Inflammatory macrophage treated with lipopolysaccharide for 1 hour (primary cell): ENCODE measurements at regions not wholly inside any gene's neighbourhood (a gene's known extent, or its start where the extent isn't known, plus 50 kb on each side); places are given as distances from the start of the nearest gene placed in this dataset.
"Not testable (repeated sequence)": the region's sequence is repeated elsewhere in the genome, so short reads cannot be mapped to it uniquely, and the experiment has no call there.

Source experiments
- DNase-seq, 2 donors: peaks; one replicate each; pipeline ENCODE4 v3.0.0-alpha.2; 2020 to 2022

DNA sequence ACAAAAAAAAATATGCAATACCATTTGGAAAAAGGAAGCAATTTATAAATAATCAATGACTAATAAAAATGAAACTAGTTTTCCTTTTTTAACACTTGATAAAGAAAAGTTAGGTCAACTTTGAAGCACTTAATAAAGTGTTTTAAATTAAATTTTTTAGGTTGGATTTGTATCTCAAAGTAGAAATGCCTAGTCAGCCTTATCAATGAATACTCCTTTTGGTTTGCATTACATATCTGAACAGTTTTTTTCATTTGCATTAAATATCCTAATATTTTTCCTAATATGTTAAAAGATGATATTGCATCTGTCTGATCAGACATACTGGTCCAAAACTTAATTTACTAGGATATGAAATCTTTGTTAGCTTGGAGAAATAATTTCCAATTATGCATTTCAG, 155.8 kb upstream of the ZFP42 start:
- no peak for DNase-seq

DNA sequence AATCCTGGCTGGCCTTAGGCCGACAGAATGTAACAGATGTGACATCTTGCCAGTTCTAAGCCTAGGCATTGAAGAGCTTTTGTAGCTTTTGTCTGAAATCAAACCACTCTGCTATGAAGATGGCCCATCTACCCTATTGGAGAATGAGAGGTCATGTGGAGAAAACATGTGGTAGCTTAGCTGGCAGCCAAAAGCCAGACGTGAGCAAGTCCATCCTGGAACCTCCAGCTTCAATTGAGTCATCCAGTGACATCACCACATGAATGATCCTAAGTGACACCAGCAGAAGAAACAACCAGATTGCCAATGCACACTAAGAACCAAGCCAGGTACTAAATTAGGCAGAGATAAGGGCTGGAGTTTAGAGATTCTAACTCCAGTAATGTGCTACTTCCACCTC, 154.8 kb upstream of the ZFP42 start:
- DNase-seq = no peak

DNA sequence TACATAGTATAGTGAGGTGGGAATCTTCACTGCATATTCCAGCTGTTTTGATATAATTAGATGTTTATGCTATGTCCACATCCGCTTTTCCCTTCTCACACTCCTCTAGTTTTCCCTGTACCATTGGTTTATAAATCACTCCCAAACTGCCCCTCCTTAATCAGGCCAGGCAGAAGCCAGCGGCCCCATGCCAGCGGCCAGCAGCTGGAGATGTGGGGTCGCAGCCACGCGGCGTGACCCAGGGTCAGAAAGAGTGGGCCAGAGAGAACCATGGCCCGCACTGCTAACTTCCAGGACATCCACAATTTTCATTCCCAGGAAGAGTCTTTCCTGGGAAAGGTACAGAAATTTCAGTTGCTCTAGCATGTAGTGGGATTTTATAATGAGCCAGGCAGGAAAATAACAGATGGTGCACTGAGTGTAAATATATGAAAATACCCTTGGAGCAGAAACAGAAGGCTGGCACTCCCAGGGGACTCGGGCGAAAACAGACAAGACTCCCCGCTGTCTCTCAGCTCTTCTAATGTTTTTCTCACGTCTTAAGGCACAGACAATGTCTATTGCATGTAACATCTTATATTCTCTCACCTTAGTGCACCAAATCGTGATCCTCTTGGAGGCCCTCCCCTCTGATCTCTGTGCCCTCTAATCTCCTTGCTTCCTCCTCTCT, 145.9 kb upstream of the ZFP42 start:
- no peak for DNase-seq

DNA sequence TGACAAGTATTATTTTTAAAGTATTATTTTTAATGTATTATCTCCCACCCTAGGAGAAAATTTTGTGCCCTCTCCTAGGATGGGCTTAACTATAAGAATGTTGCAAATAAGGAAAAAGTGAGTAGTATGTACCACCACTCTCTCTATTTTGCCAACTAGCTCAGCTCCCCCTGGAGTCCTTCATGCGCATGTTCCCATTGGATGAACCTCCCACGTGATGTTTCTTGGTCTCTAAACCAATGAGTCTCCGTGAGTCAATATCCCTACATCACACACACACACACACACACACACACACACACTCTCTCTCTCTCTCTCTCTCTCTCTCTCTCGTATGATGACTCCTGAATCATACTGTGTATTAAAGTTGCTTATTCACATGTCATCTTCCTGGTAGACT, 129.7 kb upstream of the ZFP42 start:
- DNase-seq = no peak

DNA sequence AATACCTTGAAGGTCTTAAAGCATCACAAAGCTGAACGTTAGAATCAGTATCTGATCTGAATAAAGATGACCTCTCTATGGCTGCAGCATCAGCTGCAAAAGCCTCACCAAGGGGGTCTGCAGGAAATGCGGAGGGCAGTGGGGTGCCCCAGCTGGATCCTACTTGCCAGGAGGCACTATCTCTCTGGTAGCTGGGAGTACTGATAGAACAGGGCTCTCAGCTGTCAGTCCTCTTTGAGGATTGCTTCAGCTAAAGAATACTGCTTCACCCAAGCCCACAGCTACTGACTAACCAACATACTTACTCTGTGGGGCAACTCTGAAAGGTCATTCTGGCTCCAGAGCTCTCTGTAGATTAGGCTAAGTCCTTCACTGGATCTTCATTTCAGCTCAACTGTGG, 112.5 kb upstream of the ZFP42 start:
- no peak for DNase-seq

DNA sequence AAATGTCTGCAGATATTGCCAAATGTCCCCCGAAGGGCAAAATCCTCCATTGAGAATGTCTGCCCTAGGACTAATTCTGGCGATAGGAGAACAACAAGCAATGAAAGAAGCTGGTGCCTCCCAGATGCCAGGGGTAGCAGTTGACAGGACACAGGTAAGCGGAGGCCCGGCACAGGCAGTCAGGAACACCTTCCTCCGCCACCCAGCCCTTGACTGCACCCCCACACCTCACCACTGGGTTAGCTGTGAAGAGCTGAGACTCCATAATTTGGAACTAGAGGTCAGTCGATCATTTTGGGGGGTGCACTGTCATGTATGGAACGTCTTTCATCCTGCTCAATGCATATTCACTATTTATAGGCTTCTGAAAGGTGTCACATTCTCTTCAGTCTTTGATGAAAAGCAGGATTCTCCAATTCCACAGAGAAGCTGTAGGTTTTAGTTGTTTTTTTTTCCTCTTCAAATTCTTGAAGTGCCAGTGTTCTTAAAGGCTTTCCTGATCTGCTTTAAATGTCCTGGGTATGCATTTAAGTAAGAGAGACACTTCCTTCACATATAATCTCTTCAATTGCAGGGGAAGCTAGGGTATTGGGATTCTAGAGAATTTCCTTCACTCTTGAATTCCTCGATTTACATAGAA, 111.6 kb upstream of the ZFP42 start:
- no peak for DNase-seq

DNA sequence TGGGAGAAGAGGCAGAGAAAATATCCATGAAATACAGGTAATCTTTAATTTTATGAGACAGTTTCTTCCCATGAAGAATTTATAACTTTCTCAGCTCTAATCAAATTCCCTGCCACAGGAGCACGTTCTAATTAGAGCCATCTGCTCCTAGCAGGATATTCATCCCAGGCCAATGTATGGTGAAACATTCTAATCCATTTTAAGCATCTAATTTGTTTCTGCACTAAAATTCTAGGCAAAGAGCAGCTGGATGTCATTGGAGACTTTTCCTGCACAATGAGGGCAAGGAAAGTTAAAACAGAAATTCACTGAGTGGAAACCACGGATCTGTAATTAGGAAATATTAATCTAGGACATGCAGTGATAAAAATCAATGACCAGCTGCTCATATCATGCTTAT, 107.7 kb upstream of the ZFP42 start:
- no peak for DNase-seq

DNA sequence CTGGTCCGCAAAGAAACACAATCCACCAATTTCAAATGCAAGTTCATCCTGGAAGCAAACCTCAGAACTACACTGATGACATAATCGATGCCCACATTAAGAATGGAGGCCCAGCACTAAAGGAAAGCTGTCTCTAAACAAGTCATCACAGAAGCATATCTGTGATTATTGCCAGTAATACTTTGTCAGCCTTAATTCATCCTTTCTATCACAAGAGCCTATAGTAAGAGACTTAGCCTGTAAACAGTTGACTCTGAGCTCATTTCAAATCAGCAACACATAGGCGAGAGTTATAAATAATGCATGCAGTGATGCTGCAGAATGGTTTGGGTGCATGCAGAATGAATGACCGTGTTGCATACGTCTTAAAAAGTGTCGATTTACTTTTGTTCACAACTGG, 105.9 kb upstream of the ZFP42 start:
- DNase-seq = no peak

DNA sequence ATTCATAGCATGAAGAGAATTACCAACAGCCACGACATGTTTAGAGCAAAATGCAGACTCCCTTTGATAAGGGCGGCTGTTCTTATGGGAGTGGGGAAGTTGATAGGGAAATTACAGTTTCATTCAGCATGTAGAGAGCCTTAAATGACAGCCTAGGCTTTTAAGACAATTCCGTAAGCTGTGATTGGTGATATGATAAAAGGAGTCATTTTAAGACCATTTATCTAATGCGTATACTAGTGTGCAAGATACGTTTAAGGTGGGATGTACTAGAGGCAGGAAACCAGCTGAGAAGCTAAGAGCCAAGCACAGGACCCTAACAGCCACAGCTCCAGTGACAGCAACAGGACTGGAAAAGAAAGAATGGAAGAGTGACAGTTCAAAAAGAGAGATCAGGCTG, 102.2 kb upstream of the ZFP42 start:
- DNase-seq = no peak

DNA sequence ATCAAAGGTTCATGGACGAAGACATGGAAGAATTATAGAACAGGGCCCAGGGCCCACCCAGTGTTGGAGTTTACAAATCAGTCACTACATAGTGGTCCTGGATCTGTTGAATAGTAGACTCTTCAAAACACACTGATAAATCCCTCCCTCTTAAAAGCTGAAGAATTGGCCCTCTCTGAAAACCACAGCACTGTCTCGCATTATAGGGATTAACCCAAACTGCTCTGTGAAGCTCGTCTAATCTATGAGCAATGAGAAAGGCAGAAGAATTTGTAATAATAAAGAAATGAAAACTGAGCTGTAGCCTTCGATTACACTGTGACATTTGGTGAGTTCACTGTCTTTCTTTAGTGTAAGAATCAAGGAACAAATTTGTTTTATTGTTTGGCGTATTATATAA, 92.5 kb upstream of the ZFP42 start:
- DNase-seq = no peak

DNA sequence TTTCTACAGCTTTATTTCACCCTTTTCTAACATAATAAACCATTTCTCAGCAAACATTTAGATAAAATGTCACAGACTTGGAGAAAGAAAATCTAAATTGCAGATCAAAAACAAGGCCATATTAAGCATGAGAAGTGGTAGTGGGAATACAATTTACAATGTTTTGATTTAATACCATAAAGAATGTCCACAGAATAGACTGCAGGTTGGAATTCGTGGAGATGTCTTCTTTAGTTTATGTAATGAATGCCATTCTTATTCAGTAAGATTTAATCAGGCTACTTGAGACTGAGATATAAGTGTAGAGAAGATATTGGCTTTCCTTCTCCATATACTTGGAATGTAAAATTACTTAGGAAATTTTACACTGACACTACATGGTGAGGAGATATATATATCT, 91.9 kb upstream of the ZFP42 start:
- no peak for DNase-seq

DNA sequence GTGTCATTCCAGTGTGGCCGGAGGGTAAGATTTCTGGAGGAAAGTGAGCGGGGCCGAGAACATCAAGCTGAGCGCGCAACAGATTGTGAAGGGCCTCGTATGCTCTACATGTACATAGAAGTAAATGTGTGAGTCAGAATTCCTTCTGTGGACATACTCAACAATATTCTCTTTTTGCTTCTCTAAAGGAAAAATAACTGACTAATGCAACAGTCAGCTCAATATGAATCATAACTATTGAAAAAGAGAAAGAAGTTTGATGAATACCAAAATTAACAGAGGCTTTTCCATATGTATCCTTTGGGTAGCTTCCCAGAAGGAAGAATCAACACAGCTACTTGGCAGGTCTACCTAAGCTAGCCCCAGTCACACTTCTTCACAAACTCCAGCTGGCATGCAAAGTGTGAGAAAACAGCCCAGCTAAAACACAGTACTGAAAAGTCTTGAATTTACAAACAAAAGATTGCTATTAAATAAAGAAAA, 87.5 kb upstream of the ZFP42 start:
- no peak for DNase-seq

DNA sequence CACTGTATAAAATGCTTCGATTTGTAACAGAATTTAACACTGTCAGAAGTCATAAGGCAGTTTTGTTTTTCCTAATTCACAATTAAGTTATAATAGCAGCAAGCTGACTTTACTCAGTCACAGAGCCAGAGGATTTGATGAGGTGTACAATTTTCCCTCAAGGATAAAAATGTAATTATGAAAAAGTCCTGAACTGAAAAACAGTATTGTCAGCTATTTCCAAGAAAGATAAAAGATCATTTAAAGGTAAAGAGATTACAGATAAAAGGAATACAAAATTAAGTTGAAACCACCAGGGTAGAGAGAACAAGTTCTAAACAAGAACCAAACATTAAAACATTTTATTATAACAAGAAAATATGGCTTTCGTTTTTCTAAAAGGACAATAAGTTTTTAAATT, 86.8 kb upstream of the ZFP42 start:
- DNase-seq = no peak

DNA sequence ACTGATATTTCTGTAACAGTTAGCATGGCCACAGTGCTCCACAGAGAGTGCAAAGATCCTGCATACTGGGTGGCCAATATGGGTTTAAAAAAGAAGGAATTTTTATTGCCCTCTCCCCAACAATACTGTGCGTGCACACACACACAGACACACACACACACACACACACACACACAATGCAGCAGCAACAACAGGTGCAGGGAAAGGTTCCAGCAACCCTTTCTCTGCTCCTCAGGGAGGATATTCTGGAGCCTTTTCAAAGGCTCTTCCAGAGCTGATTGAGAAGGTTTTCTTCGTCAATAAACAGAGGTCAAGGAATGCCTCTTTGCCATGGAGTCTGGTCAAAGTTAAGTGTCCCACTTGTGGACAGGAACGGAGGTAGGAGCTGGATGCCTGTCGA, 84.8 kb upstream of the ZFP42 start:
- DNase-seq = no peak

DNA sequence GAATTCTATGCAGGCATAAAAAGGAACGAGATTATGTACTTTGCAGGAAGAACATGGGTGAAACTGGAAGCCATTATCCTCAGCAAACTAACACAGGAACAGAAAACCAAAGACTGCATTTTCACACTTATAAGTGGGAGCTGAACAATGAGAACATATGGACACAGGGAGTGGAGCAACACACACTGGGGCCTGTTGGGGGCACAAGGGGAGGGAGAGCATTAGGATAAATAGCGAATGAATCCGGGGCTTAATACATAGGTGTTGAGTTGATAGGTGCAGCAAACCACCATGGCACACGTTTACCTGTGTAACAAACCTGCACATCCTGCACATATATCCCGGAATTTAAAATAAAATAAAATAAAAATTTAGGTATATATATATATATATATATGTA, 80.2 kb upstream of the ZFP42 start:
- DNase-seq = not testable (repeated sequence)

DNA sequence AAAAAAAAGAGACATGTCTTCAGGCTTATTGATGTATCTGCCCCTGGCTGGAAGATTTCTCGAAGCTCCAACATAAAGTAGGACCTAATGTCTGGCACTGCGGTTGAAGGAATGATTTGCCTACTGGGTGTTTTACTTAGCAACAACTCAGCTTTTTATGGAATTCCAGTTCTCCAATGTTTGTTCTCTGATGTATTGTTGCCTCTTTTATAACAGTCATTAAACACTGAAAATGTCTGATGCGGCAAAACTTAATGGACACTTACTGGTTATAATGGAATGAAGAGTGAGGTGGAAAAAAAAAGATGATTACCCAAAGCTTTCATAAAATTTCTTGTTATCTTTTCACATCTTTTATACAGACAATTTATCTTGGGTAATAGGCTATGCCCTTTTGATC, 75.6 kb upstream of the ZFP42 start:
- DNase-seq = no peak

DNA sequence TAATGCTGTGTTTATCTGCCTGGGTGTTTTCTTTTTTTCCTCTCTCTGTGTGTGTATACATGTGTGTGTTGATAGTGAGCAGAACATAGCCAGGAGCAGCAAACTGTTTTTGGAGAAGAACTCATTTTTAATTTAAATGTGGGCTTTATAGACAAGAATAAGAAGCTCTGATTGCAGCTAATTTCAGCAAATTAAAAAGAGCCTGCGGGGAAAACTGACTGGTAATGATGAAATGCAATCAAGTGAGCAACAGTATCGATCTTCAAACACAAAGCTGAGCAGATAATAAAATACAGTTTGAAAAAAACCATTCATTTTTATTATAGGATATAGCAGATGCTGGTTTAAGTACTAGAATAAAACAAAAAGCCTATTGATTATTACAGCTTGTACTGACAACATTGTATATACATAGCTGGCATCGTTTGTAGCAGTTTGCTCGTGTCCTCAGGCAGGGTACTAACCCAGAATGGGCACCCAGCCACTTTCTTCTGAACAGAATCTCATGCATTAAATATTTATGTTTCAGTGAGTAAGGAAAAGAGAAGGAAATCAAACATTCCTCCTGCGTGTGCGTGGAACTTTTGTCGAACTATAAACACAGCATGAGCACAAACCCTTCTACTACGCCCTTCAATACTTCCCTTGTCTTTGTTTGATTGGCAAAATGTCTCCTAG, 73.5 kb upstream of the ZFP42 start:
- no peak for DNase-seq

DNA sequence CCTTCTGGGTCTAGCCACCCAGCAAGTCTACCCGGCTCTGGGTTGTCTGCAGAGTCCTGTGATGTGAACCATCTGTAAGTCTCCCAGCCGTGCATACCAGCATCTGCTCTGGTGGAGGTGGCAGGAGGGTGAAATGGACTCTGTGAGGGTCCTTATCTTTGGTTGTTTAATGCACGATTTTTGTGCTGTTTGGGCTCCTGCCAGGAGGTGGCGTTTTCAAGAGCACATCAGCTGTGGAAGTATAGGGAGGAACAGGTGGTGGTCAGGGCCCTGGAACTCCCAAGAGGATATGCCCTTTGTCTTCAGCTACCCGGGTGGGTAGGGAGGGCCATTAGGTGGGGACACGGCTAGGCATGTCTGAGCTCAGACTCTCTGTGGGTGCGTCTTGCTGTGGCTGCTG, 66.5 kb upstream of the ZFP42 start:
- no peak for DNase-seq

DNA sequence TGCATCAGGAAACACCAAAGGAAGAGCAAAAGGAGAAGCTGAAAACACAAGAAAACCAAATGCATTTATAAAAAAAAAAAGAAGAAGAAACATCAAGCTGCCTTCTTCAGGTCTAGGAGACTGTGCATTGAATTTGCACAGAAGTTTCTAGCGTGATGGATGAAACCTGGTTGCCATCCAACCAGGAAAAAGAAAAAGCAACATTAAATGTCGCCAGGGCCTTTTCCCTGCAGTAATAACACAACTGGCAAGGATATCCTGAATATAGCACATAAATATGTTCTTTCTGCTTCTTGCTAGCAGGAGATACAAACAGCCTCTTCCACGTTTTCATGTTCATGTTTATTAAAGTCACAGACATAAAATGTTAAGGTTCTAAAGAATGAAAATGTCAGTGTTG, 60.8 kb upstream of the ZFP42 start:
- no peak for DNase-seq

DNA sequence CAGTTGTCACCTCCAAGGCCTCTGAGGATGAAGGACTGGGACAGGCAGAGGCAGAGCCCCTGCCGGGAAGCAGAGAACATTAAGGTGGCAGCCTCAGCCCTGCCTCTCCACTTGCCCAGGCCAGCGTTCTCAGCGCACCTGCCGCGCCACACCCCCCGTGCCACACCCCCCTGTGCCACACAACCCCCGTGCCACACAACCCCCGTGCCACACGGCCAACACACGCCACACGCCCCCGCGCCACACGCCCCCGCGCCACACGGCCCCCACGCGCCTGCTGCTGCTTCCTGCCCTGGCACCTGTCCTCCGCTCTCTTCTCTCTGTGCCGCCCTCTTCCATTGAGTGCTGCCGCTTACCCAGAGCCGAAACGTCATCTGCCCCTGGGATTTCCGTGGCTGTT, 58.0 kb upstream of the ZFP42 start:
- DNase-seq = no peak

DNA sequence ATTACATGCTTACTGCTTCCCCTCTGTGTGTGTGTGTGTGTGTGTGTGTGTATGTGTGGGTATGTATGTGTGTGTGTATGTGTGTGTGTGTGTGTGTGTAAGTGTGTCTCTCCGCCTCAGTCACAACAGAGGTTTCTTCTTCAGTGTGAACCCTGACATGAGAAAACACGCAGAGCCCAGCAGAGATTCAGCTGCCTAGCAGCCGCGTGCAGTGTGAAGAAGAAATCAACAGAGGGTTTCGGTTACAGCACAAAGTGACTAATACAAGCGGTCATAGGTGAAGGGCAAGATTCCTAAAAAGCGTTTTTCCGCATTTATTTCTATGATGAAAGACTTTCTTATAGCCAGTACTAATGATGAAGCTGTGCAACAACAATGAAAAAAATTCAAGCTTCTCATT, 55.3 kb upstream of the ZFP42 start:
- no peak for DNase-seq

DNA sequence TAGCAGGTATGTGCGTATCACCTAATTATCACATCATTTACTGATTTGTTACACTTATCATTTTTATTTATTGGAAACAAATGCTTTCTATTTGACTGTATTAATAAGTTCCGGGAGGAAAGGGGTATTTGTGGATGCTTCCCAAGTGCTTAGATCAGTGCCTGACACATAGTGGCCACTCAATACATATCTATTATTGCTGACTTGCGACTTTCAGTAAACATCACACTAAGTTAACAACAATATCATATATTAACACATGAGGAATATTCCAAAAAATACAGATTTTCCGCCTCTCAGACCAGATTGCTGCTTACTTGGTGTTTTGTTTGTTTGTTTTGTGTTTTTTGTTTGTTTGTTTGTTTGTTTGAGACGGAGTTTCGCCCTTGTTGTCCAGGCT, 52.6 kb upstream of the ZFP42 start:
- no peak for DNase-seq

DNA sequence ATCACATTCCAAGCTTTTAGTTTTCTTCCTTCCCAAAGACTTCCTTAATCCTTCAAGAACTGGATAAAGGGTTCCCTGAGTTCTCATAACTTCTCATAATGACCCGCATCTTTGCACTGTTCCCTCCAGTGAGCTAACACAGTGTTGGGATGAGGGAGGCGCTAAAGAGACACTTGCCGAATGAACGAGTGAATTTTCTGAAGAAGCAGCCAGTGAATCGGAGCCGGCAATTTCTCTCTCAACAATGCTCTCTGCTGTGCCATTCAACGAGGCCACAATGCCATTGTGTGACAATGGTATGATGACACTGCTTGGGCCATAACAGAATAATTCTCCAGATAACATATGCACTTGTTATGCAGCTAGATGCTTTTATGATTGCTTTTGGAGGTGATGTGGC, 51.4 kb upstream of the ZFP42 start:
- DNase-seq = no peak
